Gastrocnemius medialis (tissue), 4 donors: ENCODE measurements at regions not wholly inside any gene's neighbourhood (a gene's known extent, or its start where the extent isn't known, plus 50 kb on each side); places are given as distances from the start of the nearest gene placed in this dataset.

Experiments used
- CTCF ChIP-seq, 5 experiments: fragments of 450-650 bp in 3 of 5; fragments of 200-600 bp in 2 of 5; sonication (generic) in 2 of 5; IDR thresholded peaks in 4 of 5; conservative IDR thresholded peaks in 1 of 5; 1 replicate in 4 of 5; 2 replicates in 1 of 5; pipeline ENCODE4 v1.5.1; 2016 to 2019; ENCODE audit warnings: antibody characterized with exemption in 5 of 5, mild to moderate bottlenecking in 3 of 5, moderate library complexity in 3 of 5
- POLR2A ChIP-seq, 2 donors: fragments of 450-650 bp; IDR thresholded peaks; one replicate each; pipeline ENCODE4 v1.6.1; 2017; ENCODE audit warnings: antibody characterized with exemption in 2 of 2, mild to moderate bottlenecking in 2 of 2, moderate library complexity in 2 of 2

DNA sequence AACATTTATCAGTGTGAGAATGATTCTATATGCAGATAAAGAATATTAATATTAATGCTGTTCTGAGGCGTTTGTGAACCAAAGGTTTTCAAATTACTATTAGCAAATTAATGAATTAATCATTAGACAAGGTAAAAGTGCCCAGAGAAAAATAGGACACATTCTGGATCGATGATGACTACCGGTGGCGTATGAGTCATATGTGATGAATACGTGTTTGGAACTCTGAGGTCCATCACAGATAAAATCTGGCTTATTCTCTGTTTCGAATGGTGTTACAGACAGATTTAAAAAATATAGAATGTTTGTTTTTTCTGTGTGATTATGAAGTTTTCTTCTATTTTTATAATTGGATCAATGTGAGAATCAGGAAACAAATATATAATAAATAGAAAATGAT is 79.2 kb upstream of the RTL1 start:
- no peak for TF ChIP-seq CTCF (IDR thresholded peaks at IDR 0.05 in 4 of 5, conservative IDR thresholded peaks at IDR 0.05 in 1 of 5)
- TF ChIP-seq POLR2A (IDR thresholded peaks at IDR 0.05), result no peak
